ENCODE measurements at regions not wholly inside any gene's neighbourhood (a gene's known extent, or its start where the extent isn't known, plus 50 kb on each side); places are given as distances from the start of the nearest gene placed in this dataset.

DNA sequence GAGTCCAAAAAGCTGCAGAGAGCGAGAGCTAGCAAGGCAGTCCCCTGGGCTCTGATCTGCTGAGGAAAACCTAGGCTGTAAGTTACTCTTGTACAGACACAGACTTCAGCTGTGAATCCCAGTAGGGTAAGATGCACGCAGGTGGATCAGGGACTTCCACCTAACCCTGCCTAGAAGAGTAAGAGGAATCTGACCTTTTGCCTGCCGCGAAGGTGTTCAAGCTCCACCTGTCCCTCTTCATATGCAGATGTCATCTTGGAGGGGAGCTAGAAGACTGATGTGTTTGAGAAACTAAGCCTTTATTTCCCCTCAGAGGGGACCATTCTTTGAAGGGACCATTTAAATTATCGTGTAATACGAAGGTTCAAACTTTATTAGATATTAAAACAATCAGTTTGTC is 108.6 kb upstream of the USP24 start:
- H3K4me1 ChIP-seq (ENCODE audit: control insufficient read depth, insufficient read depth, low read length) = no peaks in the 10 kb centered on the region
- intact Hi-C loops (cut with micrococcal nuclease) = no loop called here
- TF ChIP-seq CTCF (IDR thresholded peaks at IDR 0.05) = no peak
- H3K27ac Mint-ChIP-seq = no peak overlapping the region
- H3K9me3 ChIP-seq (ENCODE audit: control insufficient read depth, insufficient read depth, low read length) = no peaks in the 10 kb centered on the region
- no peak overlapping the region for H3K4me3 ChIP-seq (ENCODE audit: low read length)
- peaks cover 5 to 8% of the 10 kb centered on the region in 2 donors for H3K27me3 Mint-ChIP-seq (ENCODE audit: low read depth in 2 of 2)
- WGBS (ENCODE audit: insufficient coverage) = 88% methylated on average over 4 of the region's 6 CpGs
- H3K4me3 Mint-ChIP-seq = no peak overlapping the region
- H3K27ac ChIP-seq (ENCODE audit: low read length) = no peak overlapping the region
- H3K27me3 ChIP-seq (ENCODE audit: control insufficient read depth, insufficient read depth, low read length) = no peaks in the 10 kb centered on the region
- no peaks in the 10 kb centered on the region for H3K4me1 Mint-ChIP-seq
- no peaks in the 10 kb centered on the region for H3K36me3 ChIP-seq (ENCODE audit: control insufficient read depth, insufficient read depth, low read length)
- H3K9me3 Mint-ChIP-seq = no peaks in the 10 kb centered on the region
- DNase-seq (no peak), ATAC-seq (no peak)
- no peaks in the 10 kb centered on the region for H3K36me3 Mint-ChIP-seq

DNA sequence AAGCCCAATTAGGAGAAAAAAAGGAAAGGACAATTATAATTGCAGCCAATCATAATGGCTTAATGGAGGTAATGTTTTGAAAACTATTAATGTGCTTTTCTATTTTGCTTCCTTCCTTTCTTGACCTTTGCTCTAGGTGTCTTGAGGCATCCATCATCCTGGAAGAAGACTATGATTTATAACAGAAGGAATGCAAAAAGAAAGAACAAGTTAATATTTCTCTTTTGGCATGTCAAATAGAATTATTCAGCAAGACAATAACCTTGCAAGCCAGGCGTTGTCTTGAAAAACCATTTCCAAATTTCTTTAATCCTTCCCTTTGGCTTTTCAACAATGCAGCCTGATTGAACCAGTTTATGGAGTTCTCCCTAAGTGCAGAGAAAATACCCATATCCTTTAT is 107.7 kb upstream of the USP24 start:
- intact Hi-C loops (cut with micrococcal nuclease) = no loop called here
- Mint-ChIP-seq H3K9me3 (no peaks in the 10 kb centered on the region), H3K4me3 (no peak overlapping the region), H3K27ac (no peak overlapping the region), H3K36me3 (no peaks in the 10 kb centered on the region), H3K4me1 (no peaks in the 10 kb centered on the region), H3K27me3 (ENCODE audit: low read depth in 2 of 2) (peaks cover 7 to 8% of the 10 kb centered on the region in 2 donors)
- ATAC-seq (no peak), DNase-seq (no peak)
- Histone ChIP-seq H3K4me3 (ENCODE audit: low read length) (no peak overlapping the region), H3K36me3 (ENCODE audit: control insufficient read depth, insufficient read depth, low read length) (no peaks in the 10 kb centered on the region), H3K4me1 (ENCODE audit: control insufficient read depth, insufficient read depth, low read length) (no peaks in the 10 kb centered on the region), H3K27ac (ENCODE audit: low read length) (no peak overlapping the region), H3K27me3 (ENCODE audit: control insufficient read depth, insufficient read depth, low read length) (no peaks in the 10 kb centered on the region), H3K9me3 (ENCODE audit: control insufficient read depth, insufficient read depth, low read length) (no peaks in the 10 kb centered on the region)
- WGBS (ENCODE audit: insufficient coverage) = 100% methylated on average over 1 of the region's 1 CpG
- no peak for TF ChIP-seq CTCF (IDR thresholded peaks at IDR 0.05)

DNA sequence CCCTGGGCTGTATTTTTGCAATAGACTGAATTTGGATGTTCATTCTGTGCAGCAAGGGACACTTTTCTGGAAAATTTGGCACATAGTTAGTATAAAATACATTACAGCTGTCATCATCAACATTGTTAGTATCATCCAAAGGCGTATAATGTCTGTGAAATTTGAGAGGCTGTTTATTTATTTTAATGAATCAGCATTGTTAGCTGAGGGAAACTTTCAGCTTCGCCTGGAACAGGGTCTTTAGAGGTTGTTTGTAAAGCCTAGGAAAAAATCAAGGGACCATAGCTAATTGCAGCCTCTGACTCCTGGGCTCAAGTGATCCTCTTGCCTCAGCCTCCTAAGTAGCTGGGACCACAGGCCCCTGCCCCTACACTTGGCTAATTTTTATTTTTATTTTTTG is 106.8 kb upstream of the USP24 start:
- no peak for TF ChIP-seq CTCF (IDR thresholded peaks at IDR 0.05)
- H3K36me3 ChIP-seq (ENCODE audit: control insufficient read depth, insufficient read depth, low read length) = no peaks in the 10 kb centered on the region
- no peaks in the 10 kb centered on the region for H3K27me3 ChIP-seq (ENCODE audit: control insufficient read depth, insufficient read depth, low read length)
- no peaks in the 10 kb centered on the region for H3K9me3 ChIP-seq (ENCODE audit: control insufficient read depth, insufficient read depth, low read length)
- H3K27ac ChIP-seq (ENCODE audit: low read length) = no peak overlapping the region
- Mint-ChIP-seq H3K4me3 (no peak overlapping the region), H3K27ac (no peak overlapping the region), H3K9me3 (no peaks in the 10 kb centered on the region), H3K27me3 (ENCODE audit: low read depth in 2 of 2) (peaks cover 7 to 8% of the 10 kb centered on the region in 2 donors), H3K4me1 (no peaks in the 10 kb centered on the region), H3K36me3 (no peaks in the 10 kb centered on the region)
- intact Hi-C loops (cut with micrococcal nuclease) = no loop called here
- H3K4me3 ChIP-seq (ENCODE audit: low read length) = no peak overlapping the region
- no peak for DNase-seq
- no peaks in the 10 kb centered on the region for H3K4me1 ChIP-seq (ENCODE audit: control insufficient read depth, insufficient read depth, low read length)
- 90% methylated on average over 1 of the region's 2 CpGs for WGBS (ENCODE audit: insufficient coverage)
- ATAC-seq = no peak

GRCh38 chr1:55320891-55321290 is 105.7 kb upstream of the USP24 start:
- H3K4me3 Mint-ChIP-seq = no peak overlapping the region
- H3K27ac Mint-ChIP-seq = no peak overlapping the region
- no peaks in the 10 kb centered on the region for H3K9me3 Mint-ChIP-seq
- WGBS (ENCODE audit: insufficient coverage) = 82% methylated on average over 2 of the region's 2 CpGs
- Histone ChIP-seq H3K9me3 (ENCODE audit: control insufficient read depth, insufficient read depth, low read length) (no peaks in the 10 kb centered on the region), H3K4me1 (ENCODE audit: control insufficient read depth, insufficient read depth, low read length) (no peaks in the 10 kb centered on the region), H3K27ac (ENCODE audit: low read length) (no peak overlapping the region), H3K27me3 (ENCODE audit: control insufficient read depth, insufficient read depth, low read length) (no peaks in the 10 kb centered on the region), H3K4me3 (ENCODE audit: low read length) (no peak overlapping the region), H3K36me3 (ENCODE audit: control insufficient read depth, insufficient read depth, low read length) (no peaks in the 10 kb centered on the region)
- peaks cover 0 to 7% of the 10 kb centered on the region in 2 donors for H3K27me3 Mint-ChIP-seq (ENCODE audit: low read depth in 2 of 2)
- DNase-seq (no peak), ATAC-seq (no peak)
- intact Hi-C loops (cut with micrococcal nuclease) = no loop called here
- no peaks in the 10 kb centered on the region for H3K4me1 Mint-ChIP-seq
- no peak for TF ChIP-seq CTCF (IDR thresholded peaks at IDR 0.05)
- H3K36me3 Mint-ChIP-seq = no peaks in the 10 kb centered on the region
